WTC11 (cell line): ENCODE measurements at regions not wholly inside any gene's neighbourhood (a gene's known extent, or its start where the extent isn't known, plus 50 kb on each side); places are given as distances from the start of the nearest gene placed in this dataset.

Experiments
- ATAC-seq: fragments of 200-7000 bp; cut with Tn5 transposase; 2 replicates; pipeline ENCODE4 v1.10.0; 2021; ENCODE audit warnings: mild to moderate bottlenecking, moderate library complexity
- CTCF ChIA-PET: fragments of 300-600 bp; sonication (Branson Sonifier 250); formaldehyde crosslinking; loops from one replicate; lab custom pipeline; 2021; ENCODE audit warnings: antibody characterized with exemption; lab: Charles Lee
- POLR2A ChIA-PET: fragments of 350-600 bp; sonication (Branson Sonifier 250); formaldehyde crosslinking; loops from one replicate; lab custom pipeline; 2021; ENCODE audit warnings: antibody characterized with exemption; lab: Charles Lee
- DNase-seq: peaks from one replicate; pipeline ENCODE4 v3.0.0; 2021; ENCODE audit warnings: low spot score
- H3K27ac Mint-ChIP-seq: 2 replicates; pipeline ENCODE4 v1.8.0; 2021; ENCODE audit warnings: mixed read lengths
- H3K27me3 Mint-ChIP-seq: 2 replicates; pipeline ENCODE4 v1.8.0; 2021; ENCODE audit warnings: low read depth, mild to moderate bottlenecking, moderate library complexity, mixed read lengths
- H3K36me3 Mint-ChIP-seq: 2 replicates; pipeline ENCODE4 v1.8.0; 2021; ENCODE audit warnings: mixed read lengths
- H3K4me1 Mint-ChIP-seq: 2 replicates; pipeline ENCODE4 v1.8.0; 2022; ENCODE audit warnings: mixed read lengths
- H3K4me3 Mint-ChIP-seq: 2 replicates; pipeline ENCODE4 v1.8.0; 2021; ENCODE audit warnings: mild to moderate bottlenecking, moderate library complexity, mixed read lengths
- H3K9me3 Mint-ChIP-seq: 2 replicates; pipeline ENCODE4 v1.8.0; 2021; ENCODE audit warnings: mixed read lengths
- CBFB ChIP-seq: sonication (generic); formaldehyde crosslinking; IDR thresholded peaks from 2 replicates; pipeline ENCODE4 v1.8.1; 2022; ENCODE audit warnings: mild to moderate bottlenecking, low read depth, missing genetic modification reagents
- ESRRA ChIP-seq: sonication (generic); formaldehyde crosslinking; IDR thresholded peaks from 2 replicates; pipeline ENCODE4 v1.8.1; 2022; ENCODE audit warnings: mild to moderate bottlenecking, missing genetic modification reagents, borderline replicate concordance
- FOXP1 ChIP-seq: sonication (generic); formaldehyde crosslinking; IDR thresholded peaks from 2 replicates; pipeline ENCODE4 v1.8.0; 2022; ENCODE audit warnings: missing genetic modification reagents, mild to moderate bottlenecking, moderate library complexity, borderline replicate concordance
- GTF2I ChIP-seq: fragments of 250-450 bp; sonication (Bioruptor Pico); conservative IDR thresholded peaks from 2 replicates; pipeline ENCODE4 v1.4.0; 2021; ENCODE audit warnings: mild to moderate bottlenecking
- HMGA2 ChIP-seq: fragments of 250-450 bp; sonication (Bioruptor Pico); IDR thresholded peaks from 2 replicates; pipeline ENCODE4 v1.4.0; 2021; ENCODE audit warnings: mild to moderate bottlenecking, moderate library complexity
- MYBL2 ChIP-seq: sonication (generic); formaldehyde crosslinking; IDR thresholded peaks from 2 replicates; pipeline ENCODE4 v1.8.1; 2023; ENCODE audit warnings: mild to moderate bottlenecking, moderate library complexity, missing genetic modification reagents
- NFYB ChIP-seq: sonication (generic); formaldehyde crosslinking; conservative IDR thresholded peaks from 2 replicates; pipeline ENCODE4 v1.8.0; 2022; ENCODE audit warnings: low read depth, missing genetic modification reagents
- TEAD1 ChIP-seq: sonication (generic); formaldehyde crosslinking; IDR thresholded peaks from 2 replicates; pipeline ENCODE4 v1.8.0; 2022; ENCODE audit warnings: mild to moderate bottlenecking, missing genetic modification reagents
- ZNF138 ChIP-seq: sonication (generic); formaldehyde crosslinking; conservative IDR thresholded peaks from 2 replicates; pipeline ENCODE4 v1.8.1; 2022; ENCODE audit warnings: mild to moderate bottlenecking, moderate library complexity, missing genetic modification reagents
- ZNF263 ChIP-seq: sonication (generic); formaldehyde crosslinking; IDR thresholded peaks from 2 replicates; pipeline ENCODE4 v1.8.1; 2022; ENCODE audit warnings: low read depth, mild to moderate bottlenecking, moderate library complexity, missing genetic modification reagents
- ZNF416 ChIP-seq: fragments of 250-450 bp; sonication (Bioruptor Pico); IDR thresholded peaks from 2 replicates; pipeline ENCODE4 v1.9.0; 2021; ENCODE audit warnings: mild to moderate bottlenecking, inconsistent platforms
- ZNF423 ChIP-seq: fragments of 250-450 bp; sonication (Bioruptor Pico); IDR thresholded peaks from 2 replicates; pipeline ENCODE4 v2.1.2; 2022; ENCODE audit warnings: mild to moderate bottlenecking, moderate library complexity
- ZNF671 ChIP-seq: fragments of 250-450 bp; sonication (Bioruptor Pico); IDR thresholded peaks from 2 replicates; pipeline ENCODE4 v1.8.0; 2021; ENCODE audit warnings: mild to moderate bottlenecking
- TF ChIP-seq, protein P1 (sequence below): fragments of 250-450 bp; sonication (Bioruptor Pico); IDR thresholded peaks from 2 replicates; pipeline ENCODE4 v1.9.0; 2021; ENCODE audit warnings: mild to moderate bottlenecking
- TF ChIP-seq, protein P2 (sequence below): sonication (generic); formaldehyde crosslinking; IDR thresholded peaks from 2 replicates; pipeline ENCODE4 v1.8.0; 2023; ENCODE audit warnings: mild to moderate bottlenecking, missing genetic modification reagents
- TF ChIP-seq, protein P3 (sequence below): sonication (generic); formaldehyde crosslinking; IDR thresholded peaks from 2 replicates; pipeline ENCODE4 v1.8.1; 2022; ENCODE audit warnings: missing genetic modification reagents, borderline replicate concordance
- TF ChIP-seq, protein P4 (sequence below): fragments of 250-450 bp; sonication (Bioruptor Pico); IDR thresholded peaks from 2 replicates; pipeline ENCODE4 v1.9.0; 2021; ENCODE audit warnings: mild to moderate bottlenecking, borderline replicate concordance
- TF ChIP-seq, protein P5 (sequence below): sonication (generic); formaldehyde crosslinking; IDR thresholded peaks from 2 replicates; pipeline ENCODE4 v1.8.1; 2023; ENCODE audit warnings: mild to moderate bottlenecking, missing genetic modification reagents, moderate library complexity
- TF ChIP-seq, protein P6 (sequence below): fragments of 250-450 bp; sonication (Bioruptor Pico); conservative IDR thresholded peaks from 2 replicates; pipeline ENCODE4 v1.9.0; 2021; ENCODE audit warnings: mild to moderate bottlenecking

DNA sequence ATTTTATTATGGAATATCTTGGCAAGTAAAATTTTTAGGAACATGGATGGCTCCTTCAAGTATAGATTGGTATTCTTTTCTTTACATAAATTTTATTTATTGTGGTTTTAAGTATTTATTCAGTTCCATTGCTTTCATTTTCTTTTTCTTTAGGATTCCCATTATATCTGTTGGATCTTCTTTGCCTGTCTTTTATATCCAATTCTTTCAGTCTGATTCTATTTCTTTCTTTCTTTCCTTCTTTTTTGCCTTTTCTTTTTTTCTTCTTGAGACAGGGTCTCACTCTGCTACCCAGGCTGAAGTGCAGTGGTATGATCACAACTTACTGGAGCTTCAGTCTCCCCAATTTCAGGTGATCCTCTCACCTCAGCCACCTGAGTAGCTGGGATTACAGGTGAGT is 74.2 kb upstream of the GLI3 start:
- Mint-ChIP-seq H3K27ac (no peak overlapping the region), H3K36me3 (0 out of 2 replicates have a peak, but pooled peaks cover 5% of the 10 kb centered on the region), H3K9me3 (peaks cover 22% of the 10 kb centered on the region), H3K4me3 (no peak overlapping the region), H3K27me3 (peaks cover 3% of the 10 kb centered on the region; the same call in 1 of the 2 replicates), H3K4me1 (peaks cover 10% of the 10 kb centered on the region)
- TF ChIP-seq ESRRA (CRISPR knock-in tag) = no peak
- no peak for TF ChIP-seq GTF2I (CRISPR knock-in tag)
- TF ChIP-seq ZNF671 (CRISPR knock-in tag) = no peak
- no peak for TF ChIP-seq ZNF138
- no peak for TF ChIP-seq MYBL2
- no peak for TF ChIP-seq FOXP1 (CRISPR knock-in tag)
- TF ChIP-seq, protein P1, sequence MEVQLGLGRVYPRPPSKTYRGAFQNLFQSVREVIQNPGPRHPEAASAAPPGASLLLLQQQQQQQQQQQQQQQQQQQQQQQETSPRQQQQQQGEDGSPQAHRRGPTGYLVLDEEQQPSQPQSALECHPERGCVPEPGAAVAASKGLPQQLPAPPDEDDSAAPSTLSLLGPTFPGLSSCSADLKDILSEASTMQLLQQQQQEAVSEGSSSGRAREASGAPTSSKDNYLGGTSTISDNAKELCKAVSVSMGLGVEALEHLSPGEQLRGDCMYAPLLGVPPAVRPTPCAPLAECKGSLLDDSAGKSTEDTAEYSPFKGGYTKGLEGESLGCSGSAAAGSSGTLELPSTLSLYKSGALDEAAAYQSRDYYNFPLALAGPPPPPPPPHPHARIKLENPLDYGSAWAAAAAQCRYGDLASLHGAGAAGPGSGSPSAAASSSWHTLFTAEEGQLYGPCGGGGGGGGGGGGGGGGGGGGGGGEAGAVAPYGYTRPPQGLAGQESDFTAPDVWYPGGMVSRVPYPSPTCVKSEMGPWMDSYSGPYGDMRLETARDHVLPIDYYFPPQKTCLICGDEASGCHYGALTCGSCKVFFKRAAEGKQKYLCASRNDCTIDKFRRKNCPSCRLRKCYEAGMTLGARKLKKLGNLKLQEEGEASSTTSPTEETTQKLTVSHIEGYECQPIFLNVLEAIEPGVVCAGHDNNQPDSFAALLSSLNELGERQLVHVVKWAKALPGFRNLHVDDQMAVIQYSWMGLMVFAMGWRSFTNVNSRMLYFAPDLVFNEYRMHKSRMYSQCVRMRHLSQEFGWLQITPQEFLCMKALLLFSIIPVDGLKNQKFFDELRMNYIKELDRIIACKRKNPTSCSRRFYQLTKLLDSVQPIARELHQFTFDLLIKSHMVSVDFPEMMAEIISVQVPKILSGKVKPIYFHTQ (CRISPR knock-in tag) = no peak
- TF ChIP-seq, protein P2, sequence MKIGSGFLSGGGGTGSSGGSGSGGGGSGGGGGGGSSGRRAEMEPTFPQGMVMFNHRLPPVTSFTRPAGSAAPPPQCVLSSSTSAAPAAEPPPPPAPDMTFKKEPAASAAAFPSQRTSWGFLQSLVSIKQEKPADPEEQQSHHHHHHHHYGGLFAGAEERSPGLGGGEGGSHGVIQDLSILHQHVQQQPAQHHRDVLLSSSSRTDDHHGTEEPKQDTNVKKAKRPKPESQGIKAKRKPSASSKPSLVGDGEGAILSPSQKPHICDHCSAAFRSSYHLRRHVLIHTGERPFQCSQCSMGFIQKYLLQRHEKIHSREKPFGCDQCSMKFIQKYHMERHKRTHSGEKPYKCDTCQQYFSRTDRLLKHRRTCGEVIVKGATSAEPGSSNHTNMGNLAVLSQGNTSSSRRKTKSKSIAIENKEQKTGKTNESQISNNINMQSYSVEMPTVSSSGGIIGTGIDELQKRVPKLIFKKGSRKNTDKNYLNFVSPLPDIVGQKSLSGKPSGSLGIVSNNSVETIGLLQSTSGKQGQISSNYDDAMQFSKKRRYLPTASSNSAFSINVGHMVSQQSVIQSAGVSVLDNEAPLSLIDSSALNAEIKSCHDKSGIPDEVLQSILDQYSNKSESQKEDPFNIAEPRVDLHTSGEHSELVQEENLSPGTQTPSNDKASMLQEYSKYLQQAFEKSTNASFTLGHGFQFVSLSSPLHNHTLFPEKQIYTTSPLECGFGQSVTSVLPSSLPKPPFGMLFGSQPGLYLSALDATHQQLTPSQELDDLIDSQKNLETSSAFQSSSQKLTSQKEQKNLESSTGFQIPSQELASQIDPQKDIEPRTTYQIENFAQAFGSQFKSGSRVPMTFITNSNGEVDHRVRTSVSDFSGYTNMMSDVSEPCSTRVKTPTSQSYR (CRISPR knock-in tag) = no peak
- TF ChIP-seq, protein P3, sequence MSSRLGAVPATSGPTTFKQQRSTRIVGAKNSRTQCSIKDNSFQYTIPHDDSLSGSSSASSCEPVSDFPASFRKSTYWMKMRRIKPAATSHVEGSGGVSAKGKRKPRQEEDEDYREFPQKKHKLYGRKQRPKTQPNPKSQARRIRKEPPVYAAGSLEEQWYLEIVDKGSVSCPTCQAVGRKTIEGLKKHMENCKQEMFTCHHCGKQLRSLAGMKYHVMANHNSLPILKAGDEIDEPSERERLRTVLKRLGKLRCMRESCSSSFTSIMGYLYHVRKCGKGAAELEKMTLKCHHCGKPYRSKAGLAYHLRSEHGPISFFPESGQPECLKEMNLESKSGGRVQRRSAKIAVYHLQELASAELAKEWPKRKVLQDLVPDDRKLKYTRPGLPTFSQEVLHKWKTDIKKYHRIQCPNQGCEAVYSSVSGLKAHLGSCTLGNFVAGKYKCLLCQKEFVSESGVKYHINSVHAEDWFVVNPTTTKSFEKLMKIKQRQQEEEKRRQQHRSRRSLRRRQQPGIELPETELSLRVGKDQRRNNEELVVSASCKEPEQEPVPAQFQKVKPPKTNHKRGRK (CRISPR knock-in tag) = no peak
- no peak for TF ChIP-seq TEAD1
- no peak for TF ChIP-seq ZNF416 (CRISPR knock-in tag)
- ChIA-PET CTCF (no interaction called here), POLR2A (no interaction called here)
- ATAC-seq = no peak
- DNase-seq = no peak

DNA sequence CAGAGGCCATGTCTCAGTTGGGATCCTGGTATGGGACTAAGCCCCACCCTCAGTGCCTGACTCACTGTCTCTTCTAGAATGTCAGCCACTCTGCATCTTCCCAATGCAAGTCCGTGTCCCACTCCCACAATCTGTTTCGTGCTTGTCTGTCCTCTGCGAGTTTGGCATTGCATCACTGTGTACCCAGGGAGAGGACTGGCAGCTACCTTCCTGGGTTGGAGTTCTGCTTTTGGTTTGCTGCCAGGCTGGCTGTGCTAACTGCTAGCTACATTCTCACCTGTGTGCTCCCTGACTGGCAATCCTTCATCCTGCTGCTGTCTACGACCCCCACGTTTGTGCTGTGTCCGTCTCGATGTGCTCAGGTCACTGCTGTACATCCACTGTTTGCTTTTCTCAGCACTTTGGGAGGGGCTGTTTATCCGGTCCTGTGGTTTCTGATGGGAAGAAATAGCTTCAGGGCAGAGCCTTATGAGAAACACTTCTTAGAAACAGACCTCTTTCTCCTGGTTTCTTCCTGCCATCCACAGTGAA is 56.0 kb upstream of the GLI3 start:
- ATAC-seq (no peak), DNase-seq (no peak)
- CTCF ChIA-PET = no interaction called here
- Mint-ChIP-seq H3K27ac (no peak overlapping the region), H3K4me1 (no peaks in the 10 kb centered on the region), H3K9me3 (no peaks in the 10 kb centered on the region), H3K36me3 (no peaks in the 10 kb centered on the region), H3K27me3 (no peaks in the 10 kb centered on the region), H3K4me3 (no peak overlapping the region)
- POLR2A ChIA-PET = no interaction called here
- TF ChIP-seq ZNF423 (CRISPR knock-in tag) (no peak), ZNF263 (CRISPR knock-in tag) (no peak), CBFB (no peak), ESRRA (CRISPR knock-in tag) (no peak), HMGA2 (CRISPR knock-in tag) (no peak), NFYB (no peak)
- TF ChIP-seq, protein P4, sequence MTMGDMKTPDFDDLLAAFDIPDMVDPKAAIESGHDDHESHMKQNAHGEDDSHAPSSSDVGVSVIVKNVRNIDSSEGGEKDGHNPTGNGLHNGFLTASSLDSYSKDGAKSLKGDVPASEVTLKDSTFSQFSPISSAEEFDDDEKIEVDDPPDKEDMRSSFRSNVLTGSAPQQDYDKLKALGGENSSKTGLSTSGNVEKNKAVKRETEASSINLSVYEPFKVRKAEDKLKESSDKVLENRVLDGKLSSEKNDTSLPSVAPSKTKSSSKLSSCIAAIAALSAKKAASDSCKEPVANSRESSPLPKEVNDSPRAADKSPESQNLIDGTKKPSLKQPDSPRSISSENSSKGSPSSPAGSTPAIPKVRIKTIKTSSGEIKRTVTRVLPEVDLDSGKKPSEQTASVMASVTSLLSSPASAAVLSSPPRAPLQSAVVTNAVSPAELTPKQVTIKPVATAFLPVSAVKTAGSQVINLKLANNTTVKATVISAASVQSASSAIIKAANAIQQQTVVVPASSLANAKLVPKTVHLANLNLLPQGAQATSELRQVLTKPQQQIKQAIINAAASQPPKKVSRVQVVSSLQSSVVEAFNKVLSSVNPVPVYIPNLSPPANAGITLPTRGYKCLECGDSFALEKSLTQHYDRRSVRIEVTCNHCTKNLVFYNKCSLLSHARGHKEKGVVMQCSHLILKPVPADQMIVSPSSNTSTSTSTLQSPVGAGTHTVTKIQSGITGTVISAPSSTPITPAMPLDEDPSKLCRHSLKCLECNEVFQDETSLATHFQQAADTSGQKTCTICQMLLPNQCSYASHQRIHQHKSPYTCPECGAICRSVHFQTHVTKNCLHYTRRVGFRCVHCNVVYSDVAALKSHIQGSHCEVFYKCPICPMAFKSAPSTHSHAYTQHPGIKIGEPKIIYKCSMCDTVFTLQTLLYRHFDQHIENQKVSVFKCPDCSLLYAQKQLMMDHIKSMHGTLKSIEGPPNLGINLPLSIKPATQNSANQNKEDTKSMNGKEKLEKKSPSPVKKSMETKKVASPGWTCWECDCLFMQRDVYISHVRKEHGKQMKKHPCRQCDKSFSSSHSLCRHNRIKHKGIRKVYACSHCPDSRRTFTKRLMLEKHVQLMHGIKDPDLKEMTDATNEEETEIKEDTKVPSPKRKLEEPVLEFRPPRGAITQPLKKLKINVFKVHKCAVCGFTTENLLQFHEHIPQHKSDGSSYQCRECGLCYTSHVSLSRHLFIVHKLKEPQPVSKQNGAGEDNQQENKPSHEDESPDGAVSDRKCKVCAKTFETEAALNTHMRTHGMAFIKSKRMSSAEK = no peak
- TF ChIP-seq, protein P5, sequence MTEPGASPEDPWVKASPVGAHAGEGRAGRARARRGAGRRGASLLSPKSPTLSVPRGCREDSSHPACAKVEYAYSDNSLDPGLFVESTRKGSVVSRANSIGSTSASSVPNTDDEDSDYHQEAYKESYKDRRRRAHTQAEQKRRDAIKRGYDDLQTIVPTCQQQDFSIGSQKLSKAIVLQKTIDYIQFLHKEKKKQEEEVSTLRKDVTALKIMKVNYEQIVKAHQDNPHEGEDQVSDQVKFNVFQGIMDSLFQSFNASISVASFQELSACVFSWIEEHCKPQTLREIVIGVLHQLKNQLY = no peak
- TF ChIP-seq, protein P6, sequence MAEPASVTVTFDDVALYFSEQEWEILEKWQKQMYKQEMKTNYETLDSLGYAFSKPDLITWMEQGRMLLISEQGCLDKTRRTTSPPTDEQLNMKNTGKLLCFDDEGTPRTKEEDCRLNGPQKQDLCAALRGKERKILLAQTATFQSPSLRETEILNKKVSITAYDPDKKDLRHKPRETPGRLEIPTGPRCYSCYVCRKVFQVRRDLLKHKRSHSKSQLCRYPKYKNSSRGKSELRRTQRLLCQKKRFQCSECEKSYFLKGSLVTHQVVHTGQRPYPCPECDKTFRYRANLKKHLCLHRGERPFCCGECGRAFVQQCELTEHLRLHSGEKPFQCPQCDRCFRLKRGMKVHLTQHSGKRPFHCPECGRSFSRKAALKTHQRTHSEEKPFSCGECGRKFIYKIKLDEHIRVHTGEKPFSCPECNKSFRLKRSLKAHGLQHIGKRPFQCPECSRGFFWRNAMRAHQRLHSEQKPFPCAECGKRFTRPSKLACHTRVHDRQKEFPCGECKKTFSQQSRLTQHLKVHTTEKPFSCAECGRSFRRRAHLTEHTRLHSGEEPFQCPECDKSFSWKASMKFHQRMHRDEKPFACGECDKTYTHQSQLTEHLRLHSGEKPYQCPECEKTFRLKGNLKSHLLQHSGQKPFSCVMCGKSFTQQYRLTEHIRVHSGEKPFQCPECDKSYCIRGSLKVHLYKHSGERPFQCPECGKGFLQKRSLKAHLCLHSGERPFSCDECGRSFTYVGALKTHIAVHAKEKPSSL = no peak
